ENCODE measurements at regions not wholly inside any gene's neighbourhood (a gene's known extent, or its start where the extent isn't known, plus 50 kb on each side); places are given as distances from the start of the nearest gene placed in this dataset.

- peaks cover 9% of the 10 kb centered on the region; the same call in 1 of the 2 replicates for H3K4me1 Mint-ChIP-seq
- ATAC-seq = no peak; the same call in none of the 2 replicates
- no peaks in the 10 kb centered on the region for H3K36me3 Mint-ChIP-seq
- TF ChIP-seq TCF7 (CRISPR knock-in tag; IDR thresholded peaks at IDR 0.05; ENCODE audit: low read depth) (no peak), CBFB (CRISPR knock-in tag; IDR thresholded peaks at IDR 0.05; ENCODE audit: low read depth) (no peak), FOXJ3 (CRISPR knock-in tag; IDR thresholded peaks at IDR 0.05; ENCODE audit: borderline replicate concordance) (no peak), CREB1 (CRISPR knock-in tag; IDR thresholded peaks at IDR 0.05) (no peak), MLX (CRISPR knock-in tag; IDR thresholded peaks at IDR 0.05) (no peak), ZNF121 (CRISPR knock-in tag; IDR thresholded peaks at IDR 0.05) (no peak), ZNF532 (CRISPR knock-in tag; IDR thresholded peaks at IDR 0.05; ENCODE audit: borderline replicate concordance) (no peak), ZNF416 (CRISPR knock-in tag; IDR thresholded peaks at IDR 0.05) (no peak), PRDM15 (CRISPR knock-in tag; IDR thresholded peaks at IDR 0.05) (no peak), JUN (CRISPR knock-in tag; IDR thresholded peaks at IDR 0.05) (no peak), TEAD4 (CRISPR knock-in tag; IDR thresholded peaks at IDR 0.05) (no peak), ESRRA (CRISPR knock-in tag; IDR thresholded peaks at IDR 0.05; ENCODE audit: borderline replicate concordance) (no peak), NFE2L1 (CRISPR knock-in tag; IDR thresholded peaks at IDR 0.05) (no peak), FOXK1 (CRISPR knock-in tag; IDR thresholded peaks at IDR 0.05) (no peak), RELA (CRISPR knock-in tag; IDR thresholded peaks at IDR 0.05; ENCODE audit: borderline replicate concordance) (no peak), IRF2 (CRISPR knock-in tag; IDR thresholded peaks at IDR 0.05; ENCODE audit: borderline replicate concordance, low read depth) (no peak), ERG (CRISPR knock-in tag; IDR thresholded peaks at IDR 0.05) (no peak), SOX15 (CRISPR knock-in tag; IDR thresholded peaks at IDR 0.05) (no peak), ZNF425 (CRISPR knock-in tag; conservative IDR thresholded peaks at IDR 0.05) (no peak), E2F4 (CRISPR knock-in tag; IDR thresholded peaks at IDR 0.05; ENCODE audit: borderline replicate concordance, low read depth) (no peak)
- ChIA-PET POLR2A (no interaction called here), CTCF (interaction anchor here (0.7 to 2.1 kb wide), 3 partner anchors 18 to 865 kb away, joined by 3 to 12 read pairs (median 5); no protein-coding TSS in a partner anchor)
- H3K9me3 Mint-ChIP-seq = no peaks in the 10 kb centered on the region
- no peak overlapping the region for H3K27ac Mint-ChIP-seq
- no peak overlapping the region for H3K4me3 Mint-ChIP-seq
- no peak for DNase-seq (ENCODE audit: low spot score)
- H3K27me3 Mint-ChIP-seq (ENCODE audit: low read depth) = no peaks in the 10 kb centered on the region
Measured at GRCh38 chr14:82854901-82855300, 1321.2 kb upstream of the SEL1L start.

All from WTC11 (cell line).